Urothelium cell line (cell line): ENCODE measurements at regions not wholly inside any gene's neighbourhood (a gene's known extent, or its start where the extent isn't known, plus 50 kb on each side); places are given as distances from the start of the nearest gene placed in this dataset.
"Not testable (repeated sequence)": the region's sequence is repeated elsewhere in the genome, so short reads cannot be mapped to it uniquely, and the experiment has no call there.

ENCODE experiments used
- DNase-seq: peaks from one replicate; pipeline ENCODE4 v3.0.0; 2011; ENCODE audit warnings: low spot score, mixed read lengths
- FAIRE-seq: peaks from 2 replicates; lab custom pipeline; 2011; peaks lifted over from hg19 to GRCh38; lab: Jason Lieb, UNC

GRCh38 chr3:110816008-110816407, 255.6 kb upstream of the NECTIN3 start:
- DNase-seq, result no peak
- FAIRE-seq, result no peak

DNA sequence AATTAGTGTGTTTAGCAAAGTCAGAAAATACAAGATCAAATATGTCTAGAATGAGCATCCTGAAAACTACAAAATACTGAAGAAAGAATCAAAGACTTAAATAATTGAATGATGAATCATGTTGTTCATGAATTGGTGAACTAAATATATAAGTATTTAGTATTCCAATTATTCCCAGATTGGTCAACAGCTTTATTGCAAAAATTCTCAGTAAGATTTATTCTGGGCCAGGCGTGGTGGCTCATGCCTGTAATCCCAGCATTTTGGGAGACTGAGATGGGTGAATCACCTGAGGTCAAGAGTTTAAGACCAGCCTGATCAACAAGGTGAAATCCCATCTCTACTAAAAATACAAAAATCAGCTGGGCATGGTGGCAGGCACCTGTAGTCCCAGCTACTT, 250.0 kb upstream of the NECTIN3 start:
- FAIRE-seq (no peak), DNase-seq (no peak)

DNA sequence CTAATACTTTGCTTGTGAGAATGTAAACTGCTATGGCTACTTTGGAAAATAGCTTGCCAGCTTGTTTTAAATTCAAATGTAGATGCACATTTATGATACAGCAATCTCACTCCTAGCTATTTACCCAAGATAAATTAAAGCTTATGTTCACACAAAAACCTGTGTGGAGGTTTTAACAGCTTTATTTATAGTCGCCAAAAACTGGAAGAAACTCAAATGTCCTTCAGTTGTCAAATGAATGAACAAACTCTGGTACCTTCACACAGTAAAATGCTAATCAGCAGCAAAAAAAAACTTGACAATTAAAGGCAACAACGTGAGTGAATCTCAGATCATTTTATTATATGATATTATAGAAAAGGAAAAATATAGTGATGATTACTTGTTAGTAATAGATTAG, 248.6 kb upstream of the NECTIN3 start:
- DNase-seq, result no peak
- no peak for FAIRE-seq

GRCh38 chr3:110846971-110847370, 224.6 kb upstream of the NECTIN3 start:
- FAIRE-seq, result no peak
- no peak for DNase-seq

DNA sequence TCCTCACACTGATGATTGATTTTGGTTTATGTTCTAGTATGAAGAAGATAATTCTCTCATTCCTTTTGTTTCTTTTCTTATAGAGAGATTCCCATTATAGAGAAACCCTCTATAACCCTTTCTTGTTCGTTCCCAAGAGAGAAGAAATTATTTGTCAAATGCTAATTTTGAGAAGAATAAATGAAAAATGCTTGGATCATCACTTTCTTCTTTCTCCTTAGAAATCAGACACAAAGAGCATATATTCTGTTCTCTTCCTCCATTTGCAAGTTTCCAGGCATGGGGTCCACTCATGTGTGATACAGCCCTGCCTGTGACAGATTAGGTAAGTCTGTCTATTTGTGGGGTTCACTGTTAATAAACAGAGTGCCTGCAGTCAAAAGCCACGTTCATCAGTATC, 222.6 kb upstream of the NECTIN3 start:
- no peak for DNase-seq
- no peak for FAIRE-seq

DNA sequence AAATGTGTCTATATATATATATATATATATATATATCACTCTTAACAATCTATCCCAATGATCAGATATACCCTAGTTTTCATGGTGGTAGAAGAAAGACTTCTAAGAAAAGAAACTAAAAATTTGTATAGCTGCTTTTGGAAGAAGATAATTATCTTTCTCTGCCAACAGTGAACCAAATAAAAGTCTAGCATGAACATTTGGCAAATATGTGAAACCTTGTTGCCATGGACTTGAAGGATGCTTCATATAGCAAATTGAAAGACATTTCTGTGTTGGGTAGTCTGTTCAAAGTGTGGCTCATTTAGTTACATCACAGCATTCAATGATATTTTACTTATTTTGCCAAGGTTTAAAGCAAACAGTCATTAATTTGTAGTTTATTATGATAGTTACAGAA, 219.9 kb upstream of the NECTIN3 start:
- FAIRE-seq, result no peak
- DNase-seq, result no peak

GRCh38 chr3:110855207-110855606, 216.4 kb upstream of the NECTIN3 start:
- FAIRE-seq, result no peak
- no peak for DNase-seq

DNA sequence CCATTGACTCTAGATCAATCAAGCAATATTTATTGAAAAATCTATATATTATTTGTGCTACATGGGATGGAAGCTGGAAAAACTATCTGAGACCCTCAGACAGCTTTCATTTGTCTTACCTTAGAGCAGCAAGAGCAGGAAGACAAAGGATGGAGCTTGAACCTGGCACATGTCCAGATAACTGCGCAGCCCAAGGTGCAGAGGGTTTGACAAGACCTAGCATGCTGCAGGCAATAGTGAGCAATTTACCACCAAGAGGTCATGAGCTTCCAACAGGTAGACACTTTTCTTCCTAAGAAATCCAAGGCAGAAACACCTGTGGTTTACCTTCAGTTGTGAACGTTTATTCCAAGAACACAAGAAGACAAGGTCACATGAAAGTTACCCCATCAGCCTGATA, 214.7 kb upstream of the NECTIN3 start:
- FAIRE-seq, result no peak

GRCh38 chr3:110858549-110858948, 213.1 kb upstream of the NECTIN3 start:
- no peak for FAIRE-seq
- DNase-seq, result no peak

More for the DNA sequence above, 214.7 kb upstream of the NECTIN3 start:
- DNase-seq, result no peak

DNA sequence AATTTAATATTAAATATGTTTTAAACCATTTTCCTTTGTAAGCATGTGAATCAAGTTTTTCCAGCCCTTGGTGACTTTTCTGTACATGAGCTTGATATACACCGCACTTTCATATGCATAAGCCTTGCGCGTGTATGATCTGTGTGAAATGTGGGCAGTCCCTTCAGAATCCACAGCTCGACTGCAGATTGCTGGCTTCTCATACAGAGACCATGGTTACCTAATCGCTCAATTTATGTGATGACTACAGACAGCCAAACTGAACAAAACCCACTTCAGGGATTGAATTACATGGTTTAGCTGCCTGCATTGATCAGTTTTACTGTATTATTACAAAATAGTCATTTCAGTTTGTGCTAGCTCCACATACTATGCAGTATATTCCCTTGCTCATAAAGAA, 212.3 kb upstream of the NECTIN3 start:
- FAIRE-seq (no peak), DNase-seq (no peak)

- no peak for DNase-seq
- FAIRE-seq, result no peak
Observed at GRCh38 chr3:110859993-110860392, 211.6 kb upstream of the NECTIN3 start.

DNA sequence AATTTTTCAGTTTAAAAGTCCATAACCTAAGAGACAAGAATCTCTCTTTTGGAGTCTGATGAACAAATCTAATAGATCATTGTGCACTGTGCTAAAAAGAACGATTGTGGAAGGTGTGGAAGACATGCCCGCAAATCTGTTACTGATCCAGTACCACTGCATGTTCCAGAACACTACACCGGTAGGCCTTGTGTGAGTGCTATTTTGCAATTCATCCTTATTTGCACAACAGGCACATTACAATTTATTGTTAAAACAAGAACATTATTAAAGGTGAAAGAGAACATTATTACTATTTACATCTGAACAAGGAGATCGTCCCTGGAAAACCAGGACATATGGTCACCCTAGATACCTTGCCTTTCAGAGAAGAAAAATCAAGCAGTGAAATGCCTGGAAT, 205.7 kb upstream of the NECTIN3 start:
- DNase-seq (no peak), FAIRE-seq (no peak)

GRCh38 chr3:110868106-110868505, 203.5 kb upstream of the NECTIN3 start:
- no peak for FAIRE-seq
- no peak for DNase-seq

- DNase-seq (no peak), FAIRE-seq (no peak)
Observed at GRCh38 chr3:110869736-110870135, 201.9 kb upstream of the NECTIN3 start.

GRCh38 chr3:110871869-110872268, 199.7 kb upstream of the NECTIN3 start:
- FAIRE-seq (no peak), DNase-seq (no peak)

GRCh38 chr3:110878692-110879091, 192.9 kb upstream of the NECTIN3 start:
- FAIRE-seq, result no peak

GRCh38 chr3:110881069-110881468, 190.5 kb upstream of the NECTIN3 start:
- DNase-seq (peak; percentile 62), FAIRE-seq (no peak)

More at GRCh38 chr3:110878692-110879091, 192.9 kb upstream of the NECTIN3 start:
- DNase-seq, result no peak

DNA sequence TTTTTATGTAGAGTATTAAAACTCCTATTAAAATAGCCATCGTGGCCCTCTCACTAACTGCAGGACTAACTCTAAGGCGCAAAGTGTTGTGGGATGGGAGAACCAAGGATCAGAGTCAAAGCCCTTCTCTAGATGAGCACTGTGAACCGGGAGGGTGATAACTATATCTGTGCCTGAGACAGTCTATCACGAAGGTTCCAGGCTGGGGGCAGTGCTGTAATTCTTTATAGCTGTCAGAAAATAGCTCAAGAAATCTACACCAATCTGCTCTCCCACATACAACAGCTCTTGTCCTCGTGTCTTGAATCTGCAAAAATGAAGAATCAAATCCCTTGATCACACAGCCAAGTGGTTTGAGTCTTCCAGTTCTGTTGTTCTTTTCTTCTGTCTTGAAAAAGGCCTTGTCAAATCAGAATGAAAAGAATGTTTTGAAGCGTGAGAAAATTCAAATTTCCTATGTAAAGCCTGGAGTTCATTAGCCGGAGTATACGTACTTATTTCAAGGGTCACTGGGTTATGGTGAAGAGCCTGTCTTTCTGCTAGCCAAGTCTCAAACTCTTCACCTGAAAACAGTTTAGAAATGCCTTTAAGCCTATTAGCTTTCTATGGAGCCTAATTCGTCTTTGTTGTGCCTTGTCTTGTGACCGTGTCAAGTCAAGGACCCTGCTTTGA, 185.3 kb upstream of the NECTIN3 start:
- FAIRE-seq (no peak), DNase-seq (no peak)

DNA sequence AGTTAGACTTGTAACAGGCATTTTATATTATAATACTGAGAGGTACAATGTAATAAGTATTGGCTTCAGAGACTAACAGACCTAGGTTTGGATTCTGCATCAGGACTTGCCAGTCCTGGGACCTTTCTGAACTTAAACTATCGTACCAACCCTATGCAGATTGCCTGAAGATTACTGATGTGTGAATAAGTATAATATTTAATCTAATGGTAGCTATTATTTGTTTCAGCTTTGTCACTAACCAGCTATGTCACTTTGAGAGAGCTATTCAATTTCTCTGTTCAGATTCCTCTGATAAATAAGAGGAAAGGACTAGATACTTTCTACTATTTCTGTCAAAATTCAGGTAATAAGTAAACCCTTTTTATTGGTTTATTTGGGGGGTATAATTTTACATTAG, 184.4 kb upstream of the NECTIN3 start:
- FAIRE-seq, result no peak
- DNase-seq, result no peak

DNA sequence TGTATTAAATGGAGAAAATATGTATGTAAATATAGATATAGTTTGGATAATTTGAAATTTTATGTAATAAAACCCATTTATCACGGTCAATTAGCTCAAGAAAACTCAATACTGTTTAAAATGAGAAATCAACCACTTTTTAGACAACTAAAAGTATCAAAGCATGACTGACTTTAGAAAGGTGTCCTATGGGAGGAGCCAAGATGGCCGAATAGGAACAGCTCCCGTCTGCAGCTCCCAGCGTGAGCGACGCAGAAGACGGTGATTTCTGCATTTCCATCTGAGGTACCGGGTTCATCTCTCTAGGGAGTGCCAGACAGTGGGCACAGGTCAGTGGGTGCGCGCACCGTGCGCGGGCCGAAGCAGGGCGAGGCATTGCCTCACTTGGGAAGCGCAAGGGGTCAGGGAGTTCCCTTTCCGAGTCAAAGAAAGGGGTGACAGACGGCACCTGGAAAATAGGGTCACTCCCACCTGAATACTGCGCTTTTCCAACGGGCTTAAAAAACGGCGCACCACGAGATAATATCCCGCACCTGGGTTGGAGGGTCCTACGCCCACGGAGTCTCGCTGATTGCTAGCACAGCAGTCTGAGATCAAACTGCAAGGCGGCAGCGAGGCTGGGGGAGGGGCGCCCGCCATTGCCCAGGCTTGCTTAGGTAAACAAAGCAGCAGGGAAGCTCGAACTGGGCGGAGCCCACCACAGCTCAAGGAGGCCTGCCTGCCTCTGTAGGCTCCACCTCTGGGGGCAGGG, 182.8 kb upstream of the NECTIN3 start:
- FAIRE-seq, DNase-seq: not testable (repeated sequence)

GRCh38 chr3:110889376-110889699, 182.3 kb upstream of the NECTIN3 start:
- DNase-seq, FAIRE-seq: not testable (repeated sequence)

GRCh38 chr3:110894574-110894973, 177.0 kb upstream of the NECTIN3 start:
- DNase-seq, result no peak
- no peak for FAIRE-seq

GRCh38 chr3:110895054-110895453, 176.6 kb upstream of the NECTIN3 start:
- no peak for FAIRE-seq
- no peak for DNase-seq
